ENCODE measurements at regions not wholly inside any gene's neighbourhood (a gene's known extent, or its start where the extent isn't known, plus 50 kb on each side); places are given as distances from the start of the nearest gene placed in this dataset.
"Not testable (repeated sequence)": the region's sequence is repeated elsewhere in the genome, so short reads cannot be mapped to it uniquely, and the experiment has no call there.

DNA sequence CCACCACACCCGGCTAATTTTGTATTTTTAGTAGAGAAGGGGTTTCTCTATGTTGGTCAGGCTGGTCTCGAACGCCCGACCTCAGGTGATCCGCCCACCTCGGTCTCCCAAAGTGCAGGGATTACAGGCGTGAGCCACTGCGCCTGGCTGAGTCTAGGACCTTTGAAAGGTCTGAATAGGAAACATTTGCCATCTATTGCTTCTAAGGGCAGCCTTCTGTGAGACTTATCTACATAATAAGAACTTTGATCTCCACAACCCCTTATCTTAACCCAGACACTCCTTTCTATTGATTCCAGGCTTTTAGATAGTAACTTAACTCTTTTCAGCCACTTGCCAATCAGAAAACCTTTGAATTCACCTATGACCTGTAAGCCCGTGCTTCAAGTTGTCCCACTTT, 112.0 kb upstream of the NPY start:
- not testable (repeated sequence) for H3K27me3 Mint-ChIP-seq (ENCODE audit: low read depth); H3K4me3 Mint-ChIP-seq; H3K4me1 Mint-ChIP-seq (ENCODE audit: low read depth); H3K9me3 Mint-ChIP-seq; H3K36me3 Mint-ChIP-seq (ENCODE audit: low read depth); H3K27ac Mint-ChIP-seq

DNA sequence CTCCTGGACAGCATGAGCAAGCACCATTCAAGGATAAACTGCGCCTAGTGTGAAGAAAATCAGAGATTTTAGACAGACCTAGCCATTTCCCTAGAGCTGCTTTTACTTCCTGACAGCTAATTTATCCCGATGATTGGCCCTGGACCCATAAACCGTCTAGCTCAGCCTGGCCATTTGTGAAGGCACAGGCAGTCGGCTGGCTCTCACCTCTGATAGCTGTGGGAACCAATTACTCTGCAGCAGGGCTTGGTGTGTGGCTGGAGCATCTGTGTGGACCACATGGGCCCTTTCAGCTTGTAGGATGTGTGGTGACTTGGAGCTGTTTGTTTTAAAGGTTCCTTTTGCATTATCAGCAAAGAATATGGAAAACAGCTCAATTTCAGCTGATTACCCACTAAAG, 111.1 kb upstream of the NPY start:
- no peaks in the 10 kb centered on the region for H3K36me3 Mint-ChIP-seq (ENCODE audit: low read depth)
- H3K27ac Mint-ChIP-seq: no peak overlapping the region
- no peaks in the 10 kb centered on the region for H3K9me3 Mint-ChIP-seq
- no peaks in the 10 kb centered on the region for H3K4me1 Mint-ChIP-seq (ENCODE audit: low read depth)
- no peaks in the 10 kb centered on the region for H3K27me3 Mint-ChIP-seq (ENCODE audit: low read depth)
- no peak overlapping the region for H3K4me3 Mint-ChIP-seq

DNA sequence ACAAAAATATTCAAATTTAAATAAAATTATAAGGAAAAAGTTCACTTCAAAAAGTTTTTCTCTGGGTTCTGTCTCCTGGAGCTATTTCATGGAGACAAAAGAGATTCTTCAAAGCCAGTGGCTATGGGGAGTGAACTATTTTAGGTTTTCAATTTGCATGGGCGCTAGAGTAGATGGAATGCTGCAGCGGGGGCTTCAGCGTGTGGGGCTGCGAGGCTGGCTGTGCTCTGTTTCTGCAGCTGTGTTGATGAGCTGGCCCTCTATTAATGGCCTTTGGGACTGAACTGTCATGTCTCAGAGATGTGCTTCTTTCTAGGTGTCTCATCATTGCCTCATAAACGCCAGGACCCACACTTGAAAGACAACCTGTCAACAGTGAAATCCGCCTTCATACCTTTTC, 108.4 kb upstream of the NPY start:
- Mint-ChIP-seq H3K9me3 (no peaks in the 10 kb centered on the region), H3K36me3 (ENCODE audit: low read depth) (no peaks in the 10 kb centered on the region), H3K27me3 (ENCODE audit: low read depth) (no peaks in the 10 kb centered on the region), H3K4me3 (no peak overlapping the region), H3K27ac (no peak overlapping the region), H3K4me1 (ENCODE audit: low read depth) (no peaks in the 10 kb centered on the region)

DNA sequence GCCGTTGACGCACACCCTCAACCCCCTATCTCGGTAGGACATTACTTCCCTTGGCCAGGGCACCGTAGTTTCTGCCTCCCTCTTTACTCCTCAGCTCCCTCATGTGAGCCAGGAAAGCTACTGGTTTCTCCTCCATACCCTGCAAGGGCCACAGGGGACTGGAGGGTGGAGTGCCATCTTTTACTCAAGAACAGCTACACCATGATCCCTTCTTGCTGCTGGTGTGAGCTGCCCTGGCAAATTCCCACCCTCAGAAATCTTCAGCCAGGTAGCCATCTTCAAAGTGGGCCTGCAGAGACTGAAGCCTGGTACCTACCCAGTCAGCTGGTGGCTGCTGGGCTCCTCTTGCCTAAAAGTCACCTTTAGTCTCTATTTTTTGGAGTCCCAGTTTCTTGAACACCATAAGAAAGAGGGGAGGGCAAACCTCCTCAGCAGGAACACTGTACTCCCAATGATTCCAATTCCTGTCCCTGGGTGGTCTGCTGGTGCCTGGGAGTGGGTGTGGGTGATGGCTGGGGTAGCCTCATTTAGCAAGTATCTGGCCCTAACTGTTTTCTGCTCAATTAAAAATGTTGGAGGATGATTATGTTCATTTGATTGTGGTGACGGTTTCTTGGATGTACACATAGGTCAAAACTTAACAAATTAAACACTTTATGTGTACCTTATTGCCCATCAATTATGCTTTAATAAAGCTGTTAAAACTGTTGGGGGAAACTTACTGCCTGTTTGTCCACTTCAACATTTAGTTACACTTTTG, 105.0 kb upstream of the NPY start:
- no peaks in the 10 kb centered on the region for H3K9me3 Mint-ChIP-seq
- H3K36me3 Mint-ChIP-seq (ENCODE audit: low read depth): no peaks in the 10 kb centered on the region
- H3K4me3 Mint-ChIP-seq: no peak overlapping the region
- no peaks in the 10 kb centered on the region for H3K27me3 Mint-ChIP-seq (ENCODE audit: low read depth)
- no peak overlapping the region for H3K27ac Mint-ChIP-seq
- H3K4me1 Mint-ChIP-seq (ENCODE audit: low read depth): no peaks in the 10 kb centered on the region

DNA sequence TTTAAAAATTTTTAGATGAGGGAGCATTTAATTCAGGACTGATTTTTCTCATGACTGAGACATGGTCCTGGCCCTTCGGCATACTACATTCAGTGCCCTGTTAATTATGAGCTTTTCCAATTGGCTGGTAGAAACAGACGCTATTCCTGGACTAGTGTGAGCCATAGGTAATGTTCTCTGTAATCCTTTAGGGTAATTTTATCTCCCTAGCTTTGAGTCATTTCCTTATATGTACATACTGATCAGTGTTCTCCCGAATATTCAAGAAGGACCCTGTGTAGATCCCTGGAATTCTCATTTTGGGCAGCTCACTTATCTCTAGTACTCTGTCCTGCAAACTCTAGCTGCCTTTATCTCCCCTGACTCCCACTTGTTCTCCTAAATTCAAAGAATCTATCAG, 92.6 kb upstream of the NPY start:
- H3K36me3 Mint-ChIP-seq (ENCODE audit: low read depth): no peaks in the 10 kb centered on the region
- H3K4me1 Mint-ChIP-seq (ENCODE audit: low read depth): no peaks in the 10 kb centered on the region
- H3K27me3 Mint-ChIP-seq (ENCODE audit: low read depth): no peaks in the 10 kb centered on the region
- no peak overlapping the region for H3K4me3 Mint-ChIP-seq
- no peak overlapping the region for H3K27ac Mint-ChIP-seq
- no peaks in the 10 kb centered on the region for H3K9me3 Mint-ChIP-seq

DNA sequence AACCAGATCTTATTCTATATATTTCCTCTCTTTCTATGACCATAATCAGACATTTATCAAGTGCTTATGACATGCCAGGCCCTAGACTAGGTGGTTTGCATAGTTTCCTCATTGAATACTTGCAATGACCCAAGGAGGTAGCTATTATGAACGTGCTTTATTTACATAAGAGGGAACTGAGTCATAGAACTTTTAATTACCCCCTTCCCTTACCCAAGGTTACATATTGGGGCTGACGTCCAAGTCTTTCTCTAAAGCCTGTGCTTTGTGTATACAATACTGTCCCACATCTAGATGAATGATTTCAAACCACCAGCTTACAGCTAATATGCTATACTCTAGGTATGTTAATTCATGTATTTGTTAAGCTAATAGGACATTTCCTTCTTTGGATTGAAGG, 91.9 kb upstream of the NPY start:
- no peaks in the 10 kb centered on the region for H3K36me3 Mint-ChIP-seq (ENCODE audit: low read depth)
- H3K9me3 Mint-ChIP-seq: no peaks in the 10 kb centered on the region
- H3K27ac Mint-ChIP-seq: no peak overlapping the region
- no peaks in the 10 kb centered on the region for H3K4me1 Mint-ChIP-seq (ENCODE audit: low read depth)
- no peaks in the 10 kb centered on the region for H3K27me3 Mint-ChIP-seq (ENCODE audit: low read depth)
- H3K4me3 Mint-ChIP-seq: no peak overlapping the region

DNA sequence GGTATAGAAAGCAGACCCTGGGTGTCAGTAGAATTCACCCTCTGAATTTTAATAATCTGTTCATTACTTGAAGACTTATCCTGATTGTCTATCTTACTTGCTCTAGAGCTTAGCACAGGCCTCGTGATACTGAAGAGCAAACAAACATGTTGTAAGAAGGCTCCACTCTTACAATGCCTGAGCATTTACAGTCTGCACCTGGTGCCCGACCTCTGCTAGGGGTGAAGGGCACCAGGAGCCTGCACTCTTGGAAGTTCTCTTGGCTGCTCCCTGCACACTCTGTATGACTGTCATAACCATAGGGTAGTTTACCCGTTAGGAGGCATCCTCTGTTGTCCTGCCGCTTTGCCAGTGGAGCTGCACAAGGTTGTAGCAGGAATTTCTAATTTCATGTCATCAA, 91.3 kb upstream of the NPY start:
- H3K36me3 Mint-ChIP-seq (ENCODE audit: low read depth): no peaks in the 10 kb centered on the region
- H3K4me1 Mint-ChIP-seq (ENCODE audit: low read depth): no peaks in the 10 kb centered on the region
- no peaks in the 10 kb centered on the region for H3K9me3 Mint-ChIP-seq
- no peak overlapping the region for H3K4me3 Mint-ChIP-seq
- H3K27me3 Mint-ChIP-seq (ENCODE audit: low read depth): no peaks in the 10 kb centered on the region
- no peak overlapping the region for H3K27ac Mint-ChIP-seq

DNA sequence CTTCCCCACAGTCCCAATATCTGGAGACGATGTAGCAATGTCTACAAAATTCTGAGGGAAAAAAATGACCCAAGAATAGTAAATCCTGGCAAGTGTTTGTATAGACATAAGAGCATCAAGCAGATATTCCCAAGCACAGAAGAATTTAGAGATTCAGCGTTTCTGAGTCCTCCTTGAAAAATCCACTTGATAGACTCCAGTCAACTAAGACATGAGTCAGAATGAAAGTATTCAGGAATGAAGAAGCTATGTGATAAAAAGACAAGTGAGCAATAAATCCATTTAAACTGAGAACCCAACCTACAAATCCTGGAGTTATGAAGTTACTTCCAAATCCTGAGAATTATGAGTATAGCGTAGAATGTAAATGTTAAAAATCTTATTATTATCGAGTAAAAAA, 86.1 kb upstream of the NPY start:
- Mint-ChIP-seq H3K9me3 (no peaks in the 10 kb centered on the region), H3K4me3 (no peak overlapping the region), H3K4me1 (ENCODE audit: low read depth) (peaks cover 4% of the 10 kb centered on the region), H3K27me3 (ENCODE audit: low read depth) (no peaks in the 10 kb centered on the region), H3K36me3 (ENCODE audit: low read depth) (no peaks in the 10 kb centered on the region), H3K27ac (no peak overlapping the region)

DNA sequence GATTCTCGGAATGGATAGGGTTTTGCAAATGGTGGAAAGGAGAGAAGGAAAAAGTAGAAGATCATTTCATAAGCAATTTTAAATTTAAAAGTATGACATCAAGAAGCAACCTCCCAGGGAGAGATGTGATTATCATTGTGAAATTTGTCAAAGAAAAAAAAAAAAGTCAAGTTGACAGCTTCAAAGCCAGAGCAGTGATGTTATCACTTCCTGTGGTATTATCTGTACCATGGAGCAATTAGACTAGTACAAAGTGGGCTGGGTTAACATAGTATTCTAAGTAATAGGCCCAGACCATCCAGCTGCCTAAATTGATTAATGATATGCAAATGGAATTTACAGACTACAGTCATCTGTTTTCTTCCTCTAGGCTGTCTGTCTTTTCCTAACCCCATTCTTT, 84.0 kb upstream of the NPY start:
- H3K4me1 Mint-ChIP-seq (ENCODE audit: low read depth): peaks cover 4% of the 10 kb centered on the region
- no peaks in the 10 kb centered on the region for H3K9me3 Mint-ChIP-seq
- no peak overlapping the region for H3K4me3 Mint-ChIP-seq
- no peaks in the 10 kb centered on the region for H3K36me3 Mint-ChIP-seq (ENCODE audit: low read depth)
- H3K27ac Mint-ChIP-seq: no peak overlapping the region
- H3K27me3 Mint-ChIP-seq (ENCODE audit: low read depth): no peaks in the 10 kb centered on the region

DNA sequence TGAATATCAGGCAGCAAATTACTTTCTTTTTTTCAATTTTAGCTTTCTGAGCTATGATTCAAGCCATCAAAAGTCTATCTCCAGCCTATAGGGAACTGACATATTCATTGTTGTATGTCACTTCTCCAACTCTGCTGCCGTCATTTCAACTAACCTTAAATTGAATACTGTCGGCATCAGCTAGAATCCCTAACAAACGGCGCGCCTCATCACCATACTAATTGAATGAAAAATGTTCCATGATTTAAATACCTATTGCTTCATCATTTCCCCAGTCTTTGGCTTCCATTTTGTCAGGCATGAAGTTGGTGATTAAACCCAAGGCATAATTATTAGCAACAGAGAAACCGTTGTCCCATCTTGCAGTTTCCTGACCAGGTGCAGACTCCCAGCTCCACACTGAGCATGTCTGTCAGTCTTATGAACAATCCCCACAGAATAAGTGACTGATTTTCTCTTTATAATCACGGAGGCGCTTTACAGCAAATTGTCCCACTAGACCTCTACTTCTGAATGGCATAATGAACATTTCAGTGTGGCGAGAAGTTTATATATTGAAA, 83.5 kb upstream of the NPY start:
- no peaks in the 10 kb centered on the region for H3K9me3 Mint-ChIP-seq
- H3K36me3 Mint-ChIP-seq (ENCODE audit: low read depth): no peaks in the 10 kb centered on the region
- no peak overlapping the region for H3K27ac Mint-ChIP-seq
- no peaks in the 10 kb centered on the region for H3K27me3 Mint-ChIP-seq (ENCODE audit: low read depth)
- H3K4me3 Mint-ChIP-seq: no peak overlapping the region
- peaks cover 4% of the 10 kb centered on the region for H3K4me1 Mint-ChIP-seq (ENCODE audit: low read depth)

DNA sequence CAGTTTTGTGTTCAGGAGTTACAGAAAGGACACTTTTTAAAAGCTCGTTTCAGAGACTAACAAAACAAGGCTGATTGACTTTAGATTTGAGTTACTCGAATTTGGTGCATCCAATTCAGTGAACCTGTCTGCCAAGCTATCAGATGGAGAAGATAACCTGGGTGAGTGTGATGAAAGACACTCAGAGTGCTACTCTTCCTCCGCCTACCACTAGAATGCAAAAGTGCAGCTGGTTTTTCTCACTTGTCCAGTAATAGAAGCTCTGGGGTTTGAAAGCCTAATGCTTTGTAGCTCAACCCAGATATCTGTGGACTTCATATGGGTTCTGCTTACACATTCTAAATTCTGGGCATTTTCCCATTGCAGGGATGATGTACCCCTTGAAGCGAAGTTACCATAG, 82.8 kb upstream of the NPY start:
- no peaks in the 10 kb centered on the region for H3K9me3 Mint-ChIP-seq

DNA sequence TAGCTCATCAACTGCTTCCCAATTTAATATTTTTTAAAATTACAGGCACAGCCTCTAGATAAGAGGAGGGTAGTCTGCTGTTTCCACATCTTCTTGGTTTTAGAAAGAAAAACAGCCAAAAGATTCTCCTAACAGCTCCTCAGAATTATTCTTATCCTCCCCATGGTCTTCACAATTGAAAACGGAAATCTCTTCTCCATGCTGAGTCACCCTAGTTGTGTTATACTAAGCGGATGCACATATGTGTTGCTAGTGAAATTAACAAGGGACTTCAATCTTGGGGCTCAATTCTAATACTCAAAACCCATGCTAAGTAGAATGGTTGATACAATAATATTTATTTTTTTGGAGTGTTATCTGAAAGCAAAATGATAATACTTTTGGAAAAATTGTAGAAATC, 71.9 kb upstream of the NPY start:
- H3K9me3 Mint-ChIP-seq: no peaks in the 10 kb centered on the region
- peaks cover 2% of the 10 kb centered on the region for H3K27me3 Mint-ChIP-seq (ENCODE audit: low read depth)
- H3K4me1 Mint-ChIP-seq (ENCODE audit: low read depth): no peaks in the 10 kb centered on the region
- no peaks in the 10 kb centered on the region for H3K36me3 Mint-ChIP-seq (ENCODE audit: low read depth)
- no peak overlapping the region for H3K4me3 Mint-ChIP-seq
- no peak overlapping the region for H3K27ac Mint-ChIP-seq

More for the DNA sequence above, 82.8 kb upstream of the NPY start:
- no peak overlapping the region for H3K4me3 Mint-ChIP-seq
- no peaks in the 10 kb centered on the region for H3K36me3 Mint-ChIP-seq (ENCODE audit: low read depth)
- H3K27ac Mint-ChIP-seq: no peak overlapping the region
- peaks cover 4% of the 10 kb centered on the region for H3K4me1 Mint-ChIP-seq (ENCODE audit: low read depth)
- no peaks in the 10 kb centered on the region for H3K27me3 Mint-ChIP-seq (ENCODE audit: low read depth)

DNA sequence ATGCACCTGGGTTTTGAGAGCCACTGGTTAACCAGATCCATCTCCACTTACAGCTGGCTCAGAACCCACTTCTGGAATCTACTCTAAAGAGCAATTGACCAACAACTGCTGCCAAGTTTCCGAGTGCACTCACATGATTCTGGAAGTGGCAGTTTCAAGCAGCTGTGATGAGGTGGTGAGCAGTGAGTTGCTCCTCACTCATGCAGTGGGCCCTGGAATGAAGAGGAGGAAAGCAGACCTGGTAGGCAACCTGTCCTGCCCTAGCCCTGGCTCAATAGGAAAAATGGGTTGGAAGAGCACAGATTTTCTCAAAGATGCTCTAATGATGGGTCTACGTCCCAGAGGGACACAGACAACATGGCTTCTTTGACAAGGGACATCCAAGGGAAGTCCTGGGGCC, 70.7 kb upstream of the NPY start:
- Mint-ChIP-seq H3K27me3 (ENCODE audit: low read depth) (peaks cover 6% of the 10 kb centered on the region), H3K9me3 (no peaks in the 10 kb centered on the region), H3K4me3 (no peak overlapping the region), H3K36me3 (ENCODE audit: low read depth) (no peaks in the 10 kb centered on the region), H3K27ac (no peak overlapping the region), H3K4me1 (ENCODE audit: low read depth) (no peaks in the 10 kb centered on the region)

DNA sequence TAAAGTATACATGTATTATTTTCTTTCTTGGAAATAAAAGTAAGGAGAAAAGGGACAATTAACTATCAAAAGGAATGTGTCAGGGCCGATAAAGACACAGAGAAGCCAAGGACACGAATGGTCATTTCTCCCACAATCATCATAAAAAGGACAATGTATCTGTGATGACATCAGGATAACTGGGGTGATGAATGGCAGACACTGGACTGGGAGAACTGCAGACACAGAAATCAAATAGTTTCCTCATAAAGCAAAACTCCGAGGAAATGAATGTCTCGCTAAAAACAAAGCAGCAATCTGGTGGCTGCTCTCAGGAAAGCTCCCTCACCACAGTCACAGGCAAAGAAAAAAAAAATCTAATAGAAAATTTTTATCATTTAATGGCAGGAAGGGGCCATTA, 69.3 kb upstream of the NPY start:
- H3K36me3 Mint-ChIP-seq (ENCODE audit: low read depth): no peaks in the 10 kb centered on the region
- H3K27ac Mint-ChIP-seq: no peak overlapping the region
- H3K4me3 Mint-ChIP-seq: no peak overlapping the region
- H3K27me3 Mint-ChIP-seq (ENCODE audit: low read depth): peaks cover 6% of the 10 kb centered on the region
- H3K9me3 Mint-ChIP-seq: no peaks in the 10 kb centered on the region
- no peaks in the 10 kb centered on the region for H3K4me1 Mint-ChIP-seq (ENCODE audit: low read depth)

DNA sequence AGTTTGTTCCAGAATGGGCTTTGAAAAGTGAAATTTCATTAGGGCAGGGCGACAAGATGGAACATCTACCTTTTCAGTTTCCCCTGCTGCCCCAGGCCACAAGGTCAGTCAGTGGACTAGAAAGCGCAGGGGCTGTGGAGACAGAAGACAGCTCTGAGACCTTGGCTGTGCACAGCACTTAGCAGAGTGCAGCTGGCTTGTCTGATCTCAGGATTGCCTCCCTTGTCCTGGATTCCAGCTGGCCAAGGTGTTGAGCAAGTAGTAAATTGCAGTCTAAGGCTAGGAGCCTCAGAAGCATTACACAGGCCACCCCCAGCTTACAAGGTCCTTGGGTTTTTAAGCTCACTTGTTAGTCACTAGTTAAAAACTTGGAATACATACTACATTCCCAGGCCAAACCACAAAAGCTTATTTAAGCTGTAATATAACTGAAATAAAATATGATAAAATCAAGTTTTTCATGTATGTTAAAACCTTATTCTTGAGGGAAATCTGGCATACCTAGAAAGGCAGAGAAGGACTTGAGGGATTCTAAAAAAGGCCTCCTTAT, 67.3 kb upstream of the NPY start:
- Mint-ChIP-seq H3K9me3 (no peaks in the 10 kb centered on the region), H3K27me3 (ENCODE audit: low read depth) (peaks cover 6% of the 10 kb centered on the region), H3K4me1 (ENCODE audit: low read depth) (no peaks in the 10 kb centered on the region), H3K36me3 (ENCODE audit: low read depth) (no peaks in the 10 kb centered on the region), H3K27ac (no peak overlapping the region), H3K4me3 (no peak overlapping the region)

All from T-helper 1 cell treated with Interleukin-12 subunit alpha and Interleukin-12 subunit beta and Interleukin-4 antibody, amounts not matched to agents 30 μg/mL and 1 μg/mL, for 36 hours (primary cell).